NCI-H1048 (cell line): ENCODE measurements at regions not wholly inside any gene's neighbourhood (a gene's known extent, or its start where the extent isn't known, plus 50 kb on each side); places are given as distances from the start of the nearest gene placed in this dataset.
A peak's percentile ranks its signal among the peaks of the same experiment; 100 is the strongest.
"Not testable (repeated sequence)": the region's sequence is repeated elsewhere in the genome, so short reads cannot be mapped to it uniquely, and the experiment has no call there.

ENCODE experiments used
- DNase-seq: peaks from one replicate; lab custom pipeline; 2025; lab: John Stamatoyannopoulos, UW

- no peak for DNase-seq
Measured at GRCh38 chrX:74080165-74080564, 223.8 kb upstream of the ZCCHC13 start.

- DNase-seq = no peak
Measured at GRCh38 chrX:74065831-74066390, 213.4 kb upstream of the XIST start.

- no peak for DNase-seq
Measured at GRCh38 chrX:74063426-74064155, 211.1 kb upstream of the XIST start.

- no peak for DNase-seq
Measured at GRCh38 chrX:74061879-74062278, 209.4 kb upstream of the XIST start.

GRCh38 chrX:74049126-74049525 lies 196.6 kb upstream of the XIST start:
- DNase-seq = no peak

GRCh38 chrX:74034066-74034465 lies 181.6 kb upstream of the XIST start:
- DNase-seq = not testable (repeated sequence)

GRCh38 chrX:74031527-74031926 lies 179.0 kb upstream of the XIST start:
- not testable (repeated sequence) for DNase-seq

GRCh38 chrX:74030766-74031165 lies 178.3 kb upstream of the XIST start:
- DNase-seq = not testable (repeated sequence)

GRCh38 chrX:74025145-74025544 lies 172.6 kb upstream of the XIST start:
- DNase-seq = not testable (repeated sequence)

GRCh38 chrX:74023203-74023602 lies 170.7 kb upstream of the XIST start:
- DNase-seq = no peak

- no peak for DNase-seq
Measured at GRCh38 chrX:74018253-74018652, 165.7 kb upstream of the XIST start.

- peak; percentile 35 for DNase-seq
Measured at GRCh38 chrX:74015379-74016019, 163.0 kb upstream of the XIST start.

GRCh38 chrX:74009041-74009440 lies 156.5 kb upstream of the XIST start:
- DNase-seq = no peak

GRCh38 chrX:73992019-73992418 lies 139.5 kb upstream of the XIST start:
- DNase-seq = no peak

- DNase-seq = no peak
Measured at GRCh38 chrX:73987166-73987565, 134.7 kb upstream of the XIST start.

GRCh38 chrX:73979551-73980131 lies 127.1 kb upstream of the XIST start:
- no peak for DNase-seq

- DNase-seq = no peak
Measured at GRCh38 chrX:73977542-73978169, 125.1 kb upstream of the XIST start.

GRCh38 chrX:73967461-73967860 lies 114.9 kb upstream of the XIST start:
- not testable (repeated sequence) for DNase-seq

- DNase-seq = no peak
Measured at GRCh38 chrX:73965833-73966232, 113.3 kb upstream of the XIST start.

GRCh38 chrX:73964579-73964978 lies 112.1 kb upstream of the XIST start:
- no peak for DNase-seq

GRCh38 chrX:73963682-73964081 lies 111.2 kb upstream of the XIST start:
- no peak for DNase-seq

- no peak for DNase-seq
Measured at GRCh38 chrX:73962948-73963347, 110.4 kb upstream of the XIST start.

GRCh38 chrX:73961867-73962266 lies 109.4 kb upstream of the XIST start:
- DNase-seq = not testable (repeated sequence)
